Naive thymus-derived CD8-positive, alpha-beta T cell (primary cell): ENCODE measurements at regions not wholly inside any gene's neighbourhood (a gene's known extent, or its start where the extent isn't known, plus 50 kb on each side); places are given as distances from the start of the nearest gene placed in this dataset.

Experiments
- ATAC-seq, 2 donors: fragments of 150-1000 bp; cut with Tn5 transposase in 1 of 2; sonication (Bioruptor Pico), chemical (Tn5 transposase) in 1 of 2; 1 replicate in 1 of 2; 2 replicates in 1 of 2; pipeline ENCODE4 v1.10.0; 2021; ENCODE audit warnings: mild to moderate bottlenecking in 2 of 2, moderate library complexity in 2 of 2
- POLR2A ChIA-PET: fragments of 350-600 bp; sonication (Branson Sonifier 250); formaldehyde crosslinking; loops from one replicate; lab custom pipeline; 2021; ENCODE audit warnings: antibody characterized with exemption; lab: Charles Lee
- DNase-seq, 10 donors: peaks; one replicate each; pipeline versions ENCODE4 v3.0.0 to v3.0.0-alpha.2; 2020 to 2022
- H3K27ac Mint-ChIP-seq, 10 donors: one replicate each; pipeline ENCODE4 v1.8.0; 2020 to 2022; ENCODE audit warnings: mild to moderate bottlenecking in 10 of 10, mixed read lengths in 10 of 10, moderate library complexity in 4 of 10, inconsistent platforms in 1 of 10
- H3K27me3 Mint-ChIP-seq, 5 donors: one replicate each; pipeline ENCODE4 v1.8.0; 2021 to 2022; ENCODE audit warnings: mixed read lengths in 5 of 5
- H3K36me3 Mint-ChIP-seq, 3 donors: one replicate each; pipeline ENCODE4 v1.8.0; 2020 to 2022; ENCODE audit warnings: mixed read lengths in 3 of 3, mild to moderate bottlenecking in 2 of 3, inconsistent platforms in 1 of 3
- H3K4me1 Mint-ChIP-seq, 4 donors: one replicate each; pipeline ENCODE4 v1.8.0; 2021 to 2022; ENCODE audit warnings: mixed read lengths in 4 of 4
- H3K4me3 Mint-ChIP-seq, 10 donors: one replicate each; pipeline ENCODE4 v1.8.0; 2020 to 2022; ENCODE audit warnings: mild to moderate bottlenecking in 10 of 10, mixed read lengths in 10 of 10, moderate library complexity in 6 of 10, inconsistent platforms in 1 of 10
- H3K9me3 Mint-ChIP-seq, 9 donors: one replicate each; pipeline ENCODE4 v1.8.0; 2020 to 2022; ENCODE audit warnings: mixed read lengths in 9 of 9, mild to moderate bottlenecking in 3 of 9, inconsistent platforms in 1 of 9, moderate library complexity in 1 of 9

GRCh38 chr2:71830497-71831192, 317.0 kb downstream of the CYP26B1 start:
- no peak for DNase-seq
- Mint-ChIP-seq H3K27me3 (peaks cover 0 to 14% (median 2%) of the 10 kb centered on the region in 5 donors), H3K4me1 (no peaks in the 10 kb centered on the region), H3K27ac (no peak overlapping the region), H3K36me3 (no peaks in the 10 kb centered on the region), H3K4me3 (no peak overlapping the region), H3K9me3 (peaks cover 0 to 3% (median 0%) of the 10 kb centered on the region in 9 donors)
- POLR2A ChIA-PET: no interaction called here
- ATAC-seq: no peak

GRCh38 chr2:71829008-71829407, 318.7 kb downstream of the CYP26B1 start:
- peaks cover 2 to 15% (median 8%) of the 10 kb centered on the region in 5 donors for H3K27me3 Mint-ChIP-seq
- H3K36me3 Mint-ChIP-seq: no peaks in the 10 kb centered on the region
- H3K9me3 Mint-ChIP-seq: peaks cover 0 to 2% (median 0%) of the 10 kb centered on the region in 9 donors
- POLR2A ChIA-PET: no interaction called here
- no peak for DNase-seq
- no peak overlapping the region for H3K4me3 Mint-ChIP-seq
- H3K4me1 Mint-ChIP-seq: no peaks in the 10 kb centered on the region
- no peak for ATAC-seq
- H3K27ac Mint-ChIP-seq: no peak overlapping the region

- POLR2A ChIA-PET: no interaction called here
- Mint-ChIP-seq H3K27ac (peak overlapping the region in 1 of 10 donors; percentile 26), H3K4me1 (no peaks in the 10 kb centered on the region), H3K4me3 (no peak overlapping the region), H3K36me3 (no peaks in the 10 kb centered on the region), H3K27me3 (peaks cover 4 to 18% (median 12%) of the 10 kb centered on the region in 5 donors), H3K9me3 (peaks cover 0 to 2% (median 0%) of the 10 kb centered on the region in 9 donors)
- DNase-seq (no peak), ATAC-seq (no peak)
Measured at GRCh38 chr2:71827973-71828372, 319.7 kb downstream of the CYP26B1 start.

- Mint-ChIP-seq H3K9me3 (peaks cover 0 to 2% (median 0%) of the 10 kb centered on the region in 9 donors), H3K4me3 (no peak overlapping the region), H3K27ac (no peak overlapping the region), H3K36me3 (no peaks in the 10 kb centered on the region), H3K4me1 (no peaks in the 10 kb centered on the region), H3K27me3 (peaks cover 6 to 21% (median 12%) of the 10 kb centered on the region in 5 donors)
- no peak for ATAC-seq
- no peak for DNase-seq
- POLR2A ChIA-PET: no interaction called here
Measured at GRCh38 chr2:71827524-71827901, 320.1 kb downstream of the CYP26B1 start.

GRCh38 chr2:71826826-71827523, 320.7 kb downstream of the CYP26B1 start:
- ATAC-seq (no peak), DNase-seq (no peak)
- peaks cover 0 to 2% (median 0%) of the 10 kb centered on the region in 9 donors for H3K9me3 Mint-ChIP-seq
- no peak overlapping the region for H3K4me3 Mint-ChIP-seq
- no peak overlapping the region for H3K27ac Mint-ChIP-seq
- no peaks in the 10 kb centered on the region for H3K36me3 Mint-ChIP-seq
- POLR2A ChIA-PET: no interaction called here
- peaks cover 6 to 21% (median 14%) of the 10 kb centered on the region in 5 donors for H3K27me3 Mint-ChIP-seq
- H3K4me1 Mint-ChIP-seq: no peaks in the 10 kb centered on the region

- peaks cover 6 to 22% (median 15%) of the 10 kb centered on the region in 5 donors for H3K27me3 Mint-ChIP-seq
- ATAC-seq: no peak
- no peak overlapping the region for H3K27ac Mint-ChIP-seq
- no peaks in the 10 kb centered on the region for H3K36me3 Mint-ChIP-seq
- no peaks in the 10 kb centered on the region for H3K4me1 Mint-ChIP-seq
- peaks cover 0 to 2% (median 0%) of the 10 kb centered on the region in 9 donors for H3K9me3 Mint-ChIP-seq
- POLR2A ChIA-PET: no interaction called here
- H3K4me3 Mint-ChIP-seq: no peak overlapping the region
- DNase-seq: no peak
Measured at GRCh38 chr2:71826299-71826698, 321.4 kb downstream of the CYP26B1 start.

GRCh38 chr2:71824436-71824835, 323.2 kb downstream of the CYP26B1 start:
- DNase-seq (no peak), ATAC-seq (no peak)
- Mint-ChIP-seq H3K4me1 (no peaks in the 10 kb centered on the region), H3K4me3 (no peak overlapping the region), H3K27me3 (peaks cover 6 to 21% (median 12%) of the 10 kb centered on the region in 5 donors), H3K27ac (no peak overlapping the region), H3K9me3 (peaks cover 0 to 2% (median 0%) of the 10 kb centered on the region in 9 donors), H3K36me3 (no peaks in the 10 kb centered on the region)
- POLR2A ChIA-PET: no interaction called here

GRCh38 chr2:71823526-71823925, 324.1 kb downstream of the CYP26B1 start:
- no peaks in the 10 kb centered on the region for H3K36me3 Mint-ChIP-seq
- H3K27ac Mint-ChIP-seq: no peak overlapping the region
- ATAC-seq (no peak), DNase-seq (no peak)
- peaks cover 0 to 2% (median 0%) of the 10 kb centered on the region in 9 donors for H3K9me3 Mint-ChIP-seq
- peaks cover 6 to 21% (median 14%) of the 10 kb centered on the region in 5 donors for H3K27me3 Mint-ChIP-seq
- POLR2A ChIA-PET: no interaction called here
- H3K4me3 Mint-ChIP-seq: no peak overlapping the region
- H3K4me1 Mint-ChIP-seq: no peaks in the 10 kb centered on the region

- ATAC-seq: no peak
Measured at GRCh38 chr2:71822463-71822862, 325.2 kb downstream of the CYP26B1 start.

GRCh38 chr2:71821856-71822255, 325.8 kb downstream of the CYP26B1 start:
- Mint-ChIP-seq H3K4me3 (no peak overlapping the region), H3K4me1 (no peaks in the 10 kb centered on the region), H3K36me3 (no peaks in the 10 kb centered on the region), H3K9me3 (peaks cover 0 to 2% (median 0%) of the 10 kb centered on the region in 9 donors), H3K27me3 (peaks cover 7 to 21% (median 14%) of the 10 kb centered on the region in 5 donors), H3K27ac (no peak overlapping the region)
- ATAC-seq (no peak), DNase-seq (no peak)
- POLR2A ChIA-PET: no interaction called here

More at GRCh38 chr2:71822463-71822862, 325.2 kb downstream of the CYP26B1 start:
- no peaks in the 10 kb centered on the region for H3K4me1 Mint-ChIP-seq
- DNase-seq: no peak
- no peaks in the 10 kb centered on the region for H3K36me3 Mint-ChIP-seq
- H3K27ac Mint-ChIP-seq: no peak overlapping the region
- no peak overlapping the region for H3K4me3 Mint-ChIP-seq
- H3K27me3 Mint-ChIP-seq: peaks cover 7 to 21% (median 14%) of the 10 kb centered on the region in 5 donors
- peaks cover 0 to 2% (median 0%) of the 10 kb centered on the region in 9 donors for H3K9me3 Mint-ChIP-seq
- POLR2A ChIA-PET: no interaction called here

- Mint-ChIP-seq H3K36me3 (no peaks in the 10 kb centered on the region), H3K27ac (no peak overlapping the region), H3K27me3 (peaks cover 1 to 18% (median 9%) of the 10 kb centered on the region in 5 donors), H3K4me3 (no peak overlapping the region), H3K4me1 (no peaks in the 10 kb centered on the region), H3K9me3 (peaks cover 0 to 3% (median 0%) of the 10 kb centered on the region in 9 donors)
- ATAC-seq: no peak
- peak in 1 of 10 donors; percentile 16 for DNase-seq
- POLR2A ChIA-PET: no interaction called here
Measured at GRCh38 chr2:71816815-71817214, 330.8 kb downstream of the CYP26B1 start.

- Mint-ChIP-seq H3K4me1 (no peaks in the 10 kb centered on the region), H3K27me3 (peaks cover 1 to 18% (median 9%) of the 10 kb centered on the region in 5 donors), H3K36me3 (no peaks in the 10 kb centered on the region), H3K27ac (no peak overlapping the region), H3K4me3 (no peak overlapping the region), H3K9me3 (peaks cover 0 to 3% (median 0%) of the 10 kb centered on the region in 9 donors)
- DNase-seq (no peak), ATAC-seq (no peak)
- POLR2A ChIA-PET: no interaction called here
Measured at GRCh38 chr2:71815701-71816474, 331.8 kb downstream of the CYP26B1 start.
